ENCODE measurements at regions not wholly inside any gene's neighbourhood (a gene's known extent, or its start where the extent isn't known, plus 50 kb on each side); places are given as distances from the start of the nearest gene placed in this dataset.

GRCh38 chr2:34317797-34318196, 718.7 kb upstream of the FAM98A start:
- no peak overlapping the region for H3K27ac ChIP-seq (ENCODE audit: low read depth in 1 of 2, low read length in 2 of 2)
- no peak overlapping the region for H3K4me3 ChIP-seq (ENCODE audit: low read depth in 1 of 3, low read length in 3 of 3)
- H3K4me1 ChIP-seq (ENCODE audit: control insufficient read depth in 4 of 4, insufficient read depth in 4 of 4, low read length in 3 of 4), result no peaks in the 10 kb centered on the region
- no peaks in the 10 kb centered on the region for H3K36me3 ChIP-seq (ENCODE audit: control insufficient read depth in 4 of 4, insufficient read depth in 3 of 4, low read depth in 1 of 4, low read length in 3 of 4)
- TF ChIP-seq SP1 (IDR thresholded peaks at IDR 0.05) (no peak), FOXA1 (IDR thresholded peaks at IDR 0.05) (no peak), NR2F2 (IDR thresholded peaks at IDR 0.05) (no peak), MAX (IDR thresholded peaks at IDR 0.05) (no peak), GABPA (IDR thresholded peaks at IDR 0.05 in 1 of 2, conservative IDR thresholded peaks at IDR 0.05 in 1 of 2) (no peak), RAD21 (IDR thresholded peaks at IDR 0.05) (no peak), ZBTB33 (IDR thresholded peaks at IDR 0.05) (no peak)
- TF ChIP-seq, protein P1, sequence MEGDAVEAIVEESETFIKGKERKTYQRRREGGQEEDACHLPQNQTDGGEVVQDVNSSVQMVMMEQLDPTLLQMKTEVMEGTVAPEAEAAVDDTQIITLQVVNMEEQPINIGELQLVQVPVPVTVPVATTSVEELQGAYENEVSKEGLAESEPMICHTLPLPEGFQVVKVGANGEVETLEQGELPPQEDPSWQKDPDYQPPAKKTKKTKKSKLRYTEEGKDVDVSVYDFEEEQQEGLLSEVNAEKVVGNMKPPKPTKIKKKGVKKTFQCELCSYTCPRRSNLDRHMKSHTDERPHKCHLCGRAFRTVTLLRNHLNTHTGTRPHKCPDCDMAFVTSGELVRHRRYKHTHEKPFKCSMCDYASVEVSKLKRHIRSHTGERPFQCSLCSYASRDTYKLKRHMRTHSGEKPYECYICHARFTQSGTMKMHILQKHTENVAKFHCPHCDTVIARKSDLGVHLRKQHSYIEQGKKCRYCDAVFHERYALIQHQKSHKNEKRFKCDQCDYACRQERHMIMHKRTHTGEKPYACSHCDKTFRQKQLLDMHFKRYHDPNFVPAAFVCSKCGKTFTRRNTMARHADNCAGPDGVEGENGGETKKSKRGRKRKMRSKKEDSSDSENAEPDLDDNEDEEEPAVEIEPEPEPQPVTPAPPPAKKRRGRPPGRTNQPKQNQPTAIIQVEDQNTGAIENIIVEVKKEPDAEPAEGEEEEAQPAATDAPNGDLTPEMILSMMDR (IDR thresholded peaks at IDR 0.05; ENCODE audit: low read depth, low read length, missing input control), result no peak
- H3K9ac ChIP-seq (ENCODE audit: low read depth in 1 of 2, low read length in 2 of 2), result no peak overlapping the region
- WGBS, result 68% methylated on average over 3 of the region's 3 CpGs
- DNase-seq (ENCODE audit: low spot score), result no peak
- no peaks in the 10 kb centered on the region for H3K9me3 ChIP-seq (ENCODE audit: control insufficient read depth in 4 of 4, low read length in 3 of 4)
- H3K27me3 ChIP-seq (ENCODE audit: control insufficient read depth in 4 of 4, insufficient read depth in 4 of 4, low read length in 3 of 4), result no peaks in the 10 kb centered on the region

DNA sequence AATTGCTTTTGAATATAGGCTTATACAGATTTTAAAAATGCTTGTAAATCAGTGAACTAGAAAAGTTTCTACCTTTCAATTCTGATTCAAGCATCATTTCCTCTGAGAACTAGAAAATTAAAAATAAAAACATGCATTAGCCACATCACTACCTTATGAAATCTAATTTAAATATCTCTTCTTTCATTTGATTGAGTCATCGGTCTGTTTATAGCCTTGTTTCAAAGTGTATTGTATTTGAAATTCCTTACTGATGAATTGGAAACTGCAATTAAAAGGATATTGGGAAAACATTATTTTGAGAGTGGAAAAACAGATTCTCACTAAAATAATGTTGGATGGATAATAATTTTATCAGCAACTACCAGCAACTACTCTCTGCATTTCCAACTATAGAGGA, 717.7 kb upstream of the FAM98A start:
- DNase-seq (ENCODE audit: low spot score), result no peak
- H3K4me1 ChIP-seq (ENCODE audit: control insufficient read depth in 4 of 4, insufficient read depth in 4 of 4, low read length in 3 of 4), result no peaks in the 10 kb centered on the region
- no peak for TF ChIP-seq MAX (IDR thresholded peaks at IDR 0.05)
- TF ChIP-seq, protein P1 (IDR thresholded peaks at IDR 0.05; ENCODE audit: low read depth, low read length, missing input control), result no peak
- no peak for TF ChIP-seq GABPA (IDR thresholded peaks at IDR 0.05 in 1 of 2, conservative IDR thresholded peaks at IDR 0.05 in 1 of 2)
- TF ChIP-seq, protein P2, sequence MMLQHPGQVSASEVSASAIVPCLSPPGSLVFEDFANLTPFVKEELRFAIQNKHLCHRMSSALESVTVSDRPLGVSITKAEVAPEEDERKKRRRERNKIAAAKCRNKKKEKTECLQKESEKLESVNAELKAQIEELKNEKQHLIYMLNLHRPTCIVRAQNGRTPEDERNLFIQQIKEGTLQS (IDR thresholded peaks at IDR 0.05), result no peak
- TF ChIP-seq HNF4A (conservative IDR thresholded peaks at IDR 0.05), result no peak
- TF ChIP-seq, protein P3, sequence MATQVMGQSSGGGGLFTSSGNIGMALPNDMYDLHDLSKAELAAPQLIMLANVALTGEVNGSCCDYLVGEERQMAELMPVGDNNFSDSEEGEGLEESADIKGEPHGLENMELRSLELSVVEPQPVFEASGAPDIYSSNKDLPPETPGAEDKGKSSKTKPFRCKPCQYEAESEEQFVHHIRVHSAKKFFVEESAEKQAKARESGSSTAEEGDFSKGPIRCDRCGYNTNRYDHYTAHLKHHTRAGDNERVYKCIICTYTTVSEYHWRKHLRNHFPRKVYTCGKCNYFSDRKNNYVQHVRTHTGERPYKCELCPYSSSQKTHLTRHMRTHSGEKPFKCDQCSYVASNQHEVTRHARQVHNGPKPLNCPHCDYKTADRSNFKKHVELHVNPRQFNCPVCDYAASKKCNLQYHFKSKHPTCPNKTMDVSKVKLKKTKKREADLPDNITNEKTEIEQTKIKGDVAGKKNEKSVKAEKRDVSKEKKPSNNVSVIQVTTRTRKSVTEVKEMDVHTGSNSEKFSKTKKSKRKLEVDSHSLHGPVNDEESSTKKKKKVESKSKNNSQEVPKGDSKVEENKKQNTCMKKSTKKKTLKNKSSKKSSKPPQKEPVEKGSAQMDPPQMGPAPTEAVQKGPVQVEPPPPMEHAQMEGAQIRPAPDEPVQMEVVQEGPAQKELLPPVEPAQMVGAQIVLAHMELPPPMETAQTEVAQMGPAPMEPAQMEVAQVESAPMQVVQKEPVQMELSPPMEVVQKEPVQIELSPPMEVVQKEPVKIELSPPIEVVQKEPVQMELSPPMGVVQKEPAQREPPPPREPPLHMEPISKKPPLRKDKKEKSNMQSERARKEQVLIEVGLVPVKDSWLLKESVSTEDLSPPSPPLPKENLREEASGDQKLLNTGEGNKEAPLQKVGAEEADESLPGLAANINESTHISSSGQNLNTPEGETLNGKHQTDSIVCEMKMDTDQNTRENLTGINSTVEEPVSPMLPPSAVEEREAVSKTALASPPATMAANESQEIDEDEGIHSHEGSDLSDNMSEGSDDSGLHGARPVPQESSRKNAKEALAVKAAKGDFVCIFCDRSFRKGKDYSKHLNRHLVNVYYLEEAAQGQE (IDR thresholded peaks at IDR 0.05), result no peak
- TF ChIP-seq YY1 (IDR thresholded peaks at IDR 0.05), result no peak
- TF ChIP-seq ZBTB33 (IDR thresholded peaks at IDR 0.05), result no peak
- TF ChIP-seq FOXA2 (IDR thresholded peaks at IDR 0.05), result no peak
- TF ChIP-seq RAD21 (IDR thresholded peaks at IDR 0.05), result no peak
- no peak for TF ChIP-seq FOXA1 (IDR thresholded peaks at IDR 0.05)
- no peak for TF ChIP-seq RXRA (IDR thresholded peaks at IDR 0.05)
- TF ChIP-seq TAF1 (conservative IDR thresholded peaks at IDR 0.05), result no peak
- no peak for TF ChIP-seq HNF4G (IDR thresholded peaks at IDR 0.05)
- no peak for TF ChIP-seq SP1 (IDR thresholded peaks at IDR 0.05)
- TF ChIP-seq NR2F2 (IDR thresholded peaks at IDR 0.05), result no peak
- no peak for TF ChIP-seq JUND (IDR thresholded peaks at IDR 0.05)
- H3K27me3 ChIP-seq (ENCODE audit: control insufficient read depth in 4 of 4, insufficient read depth in 4 of 4, low read length in 3 of 4), result no peaks in the 10 kb centered on the region
- WGBS, result 91% methylated on average over 1 of the region's 1 CpG
- H3K36me3 ChIP-seq (ENCODE audit: control insufficient read depth in 4 of 4, insufficient read depth in 3 of 4, low read depth in 1 of 4, low read length in 3 of 4), result no peaks in the 10 kb centered on the region
- H3K4me3 ChIP-seq (ENCODE audit: low read depth in 1 of 3, low read length in 3 of 3), result no peak overlapping the region
- H3K9me3 ChIP-seq (ENCODE audit: control insufficient read depth in 4 of 4, low read length in 3 of 4), result no peaks in the 10 kb centered on the region
- no peak overlapping the region for H3K9ac ChIP-seq (ENCODE audit: low read depth in 1 of 2, low read length in 2 of 2)
- H3K27ac ChIP-seq (ENCODE audit: low read depth in 1 of 2, low read length in 2 of 2), result no peak overlapping the region
